ENCODE measurements at regions not wholly inside any gene's neighbourhood (a gene's known extent, or its start where the extent isn't known, plus 50 kb on each side); places are given as distances from the start of the nearest gene placed in this dataset.
"Not testable (repeated sequence)": the region's sequence is repeated elsewhere in the genome, so short reads cannot be mapped to it uniquely, and the experiment has no call there.

GRCh38 chr2:175755169-175755568 lies 246.9 kb downstream of the LNPK start:
- DNase-seq, result no peak

GRCh38 chr2:175750195-175750594 lies 251.9 kb downstream of the LNPK start:
- no peak for DNase-seq

GRCh38 chr2:175745911-175746310 lies 256.2 kb downstream of the LNPK start:
- DNase-seq, result no peak

DNA sequence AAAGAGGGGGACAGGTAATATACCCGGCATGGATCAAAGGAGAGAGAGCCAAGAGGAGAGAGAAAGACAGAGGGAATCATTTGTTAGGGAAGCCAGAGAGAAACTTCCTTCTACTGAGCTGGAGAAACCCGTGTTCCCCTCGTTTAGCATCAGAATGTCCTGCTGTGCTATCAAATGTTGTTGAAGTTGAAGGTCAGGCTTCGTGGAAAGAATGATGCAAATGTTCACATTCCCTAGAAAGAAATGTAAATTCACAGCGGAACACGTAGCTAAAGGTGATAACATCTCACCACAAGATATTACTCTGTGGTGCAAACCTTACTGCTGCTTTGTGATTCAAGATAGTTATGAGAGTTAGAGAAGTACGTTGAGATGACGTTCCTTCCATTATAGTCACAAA lies 258.1 kb downstream of the LNPK start:
- no peak for DNase-seq

GRCh38 chr2:175743011-175743410 lies 259.1 kb downstream of the LNPK start:
- DNase-seq, result no peak

GRCh38 chr2:175742367-175742766 lies 259.7 kb downstream of the LNPK start:
- no peak for DNase-seq

DNA sequence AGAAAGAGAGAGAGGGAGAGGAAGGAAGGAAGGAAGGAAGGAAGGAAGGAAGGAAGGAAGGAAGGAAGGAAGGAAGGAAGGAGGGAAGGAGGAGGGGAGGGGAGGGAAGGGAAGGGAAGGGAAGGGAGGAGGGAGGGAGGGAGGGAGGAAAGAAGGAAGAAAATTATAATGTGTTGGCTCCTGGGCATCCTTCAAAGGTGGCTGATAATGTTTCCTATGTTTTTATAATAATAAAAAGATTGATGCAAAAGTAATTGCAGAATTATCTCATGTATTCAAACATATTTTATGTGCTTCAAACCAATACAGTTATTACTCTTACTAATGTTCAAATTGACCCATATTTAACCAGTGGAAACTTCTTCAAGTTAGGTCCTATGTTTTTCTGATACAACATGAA lies 260.9 kb downstream of the LNPK start:
- no peak for DNase-seq

- peak; percentile 82 for DNase-seq
These were observed 264.2 kb downstream of the LNPK start for GRCh38 chr2:175737722-175738361.

DNA sequence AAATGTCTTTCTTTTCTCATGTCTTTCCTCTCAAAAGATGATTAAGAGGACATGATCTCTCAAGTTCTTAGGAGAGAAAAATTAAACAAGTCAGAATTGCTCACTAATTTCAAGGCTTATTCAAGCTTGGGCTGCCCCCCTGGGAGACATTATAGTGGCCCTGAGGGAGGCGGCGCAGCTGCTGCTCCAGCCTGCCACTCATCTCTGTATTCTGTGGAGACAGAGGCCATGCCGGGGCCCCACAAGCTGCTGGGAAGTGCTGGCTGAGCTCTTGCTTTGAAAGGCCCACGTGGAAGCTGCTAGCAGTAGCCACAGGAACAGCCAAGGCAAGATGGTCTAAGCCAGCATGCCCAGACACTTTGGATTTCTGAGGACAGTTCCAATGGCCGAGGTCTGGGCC lies 267.4 kb downstream of the LNPK start:
- DNase-seq, result peak; percentile 12

GRCh38 chr2:175732531-175732930 lies 269.5 kb downstream of the LNPK start:
- no peak for DNase-seq

- no peak for DNase-seq
These were observed 272.0 kb downstream of the LNPK start for GRCh38 chr2:175730050-175730449.

- no peak for DNase-seq
These were observed 272.9 kb downstream of the LNPK start for GRCh38 chr2:175729049-175729706.

DNA sequence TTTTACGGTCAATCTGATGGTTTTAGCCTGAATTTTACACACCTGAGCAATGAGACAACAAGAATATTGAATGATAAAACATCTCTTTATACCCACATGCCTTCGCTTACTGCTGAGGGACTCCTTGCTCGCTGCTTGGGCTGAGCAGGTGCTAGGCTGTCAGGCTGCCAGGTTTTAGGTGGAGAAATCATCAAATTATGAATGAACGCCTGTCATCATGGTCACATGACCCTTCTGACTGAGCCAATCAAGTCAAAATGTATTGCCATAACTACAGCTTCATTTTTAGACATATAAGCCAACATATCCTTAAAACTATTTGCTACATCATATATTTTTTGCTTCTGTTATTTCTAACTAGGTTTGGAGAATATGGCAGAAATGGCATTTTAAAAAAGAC lies 274.0 kb downstream of the LNPK start:
- DNase-seq, result peak; percentile 23

DNA sequence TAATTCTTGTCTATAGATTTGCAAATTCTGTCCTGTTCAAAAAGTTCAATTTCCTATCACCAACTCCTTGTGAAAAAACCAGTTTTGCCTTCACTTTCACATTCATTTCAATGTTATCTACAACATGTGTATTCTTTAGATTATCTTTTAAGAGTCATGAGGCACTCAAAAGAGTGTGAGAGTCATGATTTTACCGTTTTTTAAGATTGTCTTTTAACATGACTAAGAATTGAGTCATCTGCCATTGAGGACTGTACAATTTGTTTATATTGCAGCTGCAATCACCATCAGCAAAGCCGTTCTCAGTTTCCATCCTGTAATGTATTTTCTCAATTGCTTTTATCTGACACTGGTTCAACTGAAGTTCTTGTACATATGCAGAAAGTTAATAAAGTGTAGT lies 275.8 kb downstream of the LNPK start:
- no peak for DNase-seq

GRCh38 chr2:175709248-175709647 lies 292.8 kb downstream of the LNPK start:
- no peak for DNase-seq

DNA sequence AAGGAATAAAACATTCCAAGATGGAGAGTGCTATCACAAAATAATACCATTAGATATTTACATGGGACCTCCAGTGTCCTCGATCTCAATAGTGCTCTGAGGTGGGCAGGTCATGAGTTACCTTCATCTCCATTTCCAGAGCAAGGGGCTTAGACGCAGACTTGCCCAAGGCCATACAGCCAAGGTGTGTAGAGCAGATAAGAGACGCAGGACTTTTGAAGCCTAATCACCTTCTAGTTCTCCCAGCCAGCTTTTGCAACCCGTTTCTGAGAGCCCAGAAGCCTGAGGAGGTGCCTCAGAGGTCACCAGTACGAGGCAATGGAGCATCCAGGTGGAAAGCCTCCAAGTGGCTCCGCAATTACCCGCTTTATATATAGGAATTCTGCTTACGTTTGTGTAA lies 294.7 kb downstream of the LNPK start:
- no peak for DNase-seq

DNA sequence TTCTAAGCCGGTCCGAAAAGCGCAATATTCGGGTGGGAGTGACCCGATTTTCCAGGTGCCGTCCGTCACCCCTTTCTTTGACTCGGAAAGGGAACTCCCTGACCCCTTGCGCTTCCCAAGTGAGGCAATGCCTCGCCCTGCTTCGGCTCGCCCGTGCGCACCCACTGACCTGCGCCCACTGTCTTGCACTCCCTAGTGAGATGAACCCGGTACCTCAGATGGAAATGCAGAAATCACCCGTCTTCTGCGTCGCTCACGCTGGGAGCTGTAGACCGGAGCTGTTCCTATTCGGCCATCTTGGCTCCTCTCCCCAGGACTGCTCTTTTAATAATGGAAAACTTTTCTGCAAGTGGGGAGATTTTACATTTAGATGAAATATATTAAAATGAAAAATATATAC lies 297.5 kb downstream of the LNPK start:
- DNase-seq, result not testable (repeated sequence)

GRCh38 chr2:175698061-175698460 lies 304.0 kb downstream of the LNPK start:
- peak; percentile 14 for DNase-seq

- peak; percentile 70 for DNase-seq
These were observed 311.8 kb downstream of the LNPK start for GRCh38 chr2:175690113-175690837.

DNA sequence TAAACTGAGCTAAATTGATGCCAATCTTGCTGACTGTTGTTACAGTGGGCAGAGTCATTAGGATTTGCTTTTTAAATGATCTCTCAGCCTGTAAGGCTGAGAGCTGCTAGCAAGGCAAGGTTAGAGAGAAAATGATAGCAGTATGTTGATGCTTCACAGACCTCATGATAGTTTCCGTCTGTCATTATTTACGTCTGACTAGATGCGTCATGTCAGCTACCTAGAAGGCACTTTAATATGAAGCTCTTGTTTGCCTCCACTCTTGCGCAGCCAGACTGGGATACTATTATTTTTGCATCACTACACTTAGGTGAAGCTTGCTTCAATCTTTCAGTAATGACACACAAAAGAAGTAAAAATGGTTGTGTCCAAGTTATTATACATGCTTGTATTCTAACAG lies 313.8 kb downstream of the LNPK start:
- no peak for DNase-seq

GRCh38 chr2:175687465-175687864 lies 314.6 kb downstream of the LNPK start:
- DNase-seq, result no peak

DNA sequence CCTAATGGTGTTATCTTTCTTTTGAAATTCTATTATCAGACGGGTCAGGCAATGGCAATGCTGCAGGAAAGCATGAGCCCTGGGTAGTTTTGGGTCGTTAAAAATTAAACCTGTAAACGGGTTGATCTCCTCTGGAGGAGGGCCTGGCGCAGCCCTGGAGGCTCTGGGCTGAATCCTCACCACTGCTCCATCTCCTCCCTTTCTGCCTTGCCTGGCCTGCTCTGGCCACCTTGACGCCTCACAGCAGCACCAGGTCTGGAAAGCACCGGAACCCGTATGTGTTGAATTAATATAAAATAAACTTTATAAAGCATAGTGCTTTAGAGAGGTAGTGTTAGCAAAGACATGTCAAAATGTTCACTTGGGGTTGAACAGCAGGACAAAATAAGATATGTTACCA lies 316.1 kb downstream of the LNPK start:
- no peak for DNase-seq

DNA sequence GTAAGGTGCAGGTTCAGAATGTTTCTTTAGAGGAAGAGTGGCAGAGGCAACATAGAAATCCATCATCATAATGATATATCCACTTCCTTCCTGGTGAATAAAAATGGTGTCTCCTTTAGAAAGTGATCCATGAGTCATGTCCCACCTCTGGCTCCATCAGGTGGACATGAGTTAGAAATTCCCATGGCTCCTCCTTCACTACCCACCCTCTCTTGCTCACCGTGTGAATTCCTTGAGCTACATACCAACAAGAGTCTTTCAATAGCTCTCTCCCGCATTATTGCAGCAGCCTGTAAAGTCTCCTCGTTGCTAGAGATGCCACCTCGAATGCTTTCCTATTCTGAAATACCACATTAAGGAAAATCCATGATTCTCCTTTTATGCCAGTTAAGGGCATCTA lies 317.6 kb downstream of the LNPK start:
- no peak for DNase-seq

DNA sequence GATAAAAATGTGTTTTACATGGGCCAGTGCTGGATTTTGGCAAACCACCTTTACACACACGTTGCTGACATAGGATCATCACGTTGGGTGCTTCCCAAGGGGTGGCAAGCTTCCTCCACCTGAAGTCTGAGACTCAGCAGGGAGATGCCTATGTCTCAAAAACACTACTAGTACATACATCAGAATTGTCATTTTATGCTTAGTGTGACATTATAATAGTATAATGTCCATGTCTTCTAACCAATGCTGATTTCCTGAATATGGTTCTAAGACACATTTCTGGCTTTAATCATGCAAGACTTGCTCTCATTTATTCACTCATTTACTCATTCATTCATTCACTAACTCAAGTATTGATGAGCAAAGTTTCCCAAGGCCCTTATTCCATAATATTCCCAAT lies 322.3 kb downstream of the LNPK start:
- no peak for DNase-seq
